C4-2B (cell line): ENCODE measurements at regions not wholly inside any gene's neighbourhood (a gene's known extent, or its start where the extent isn't known, plus 50 kb on each side); places are given as distances from the start of the nearest gene placed in this dataset.

Experiments used
- CTCF ChIP-seq: fragments of 450-650 bp; conservative IDR thresholded peaks from 2 replicates; pipeline ENCODE4 v1.5.1; 2017; ENCODE audit warnings: mild to moderate bottlenecking
- ZFX ChIP-seq: fragments of 450-650 bp; IDR thresholded peaks from 2 replicates; pipeline ENCODE4 v1.6.1; 2017

GRCh38 chr13:44293908-44294735 is 79.5 kb upstream of the SERP2 start:
- TF ChIP-seq CTCF (no peak), ZFX (no peak)
